ENCODE measurements at regions not wholly inside any gene's neighbourhood (a gene's known extent, or its start where the extent isn't known, plus 50 kb on each side); places are given as distances from the start of the nearest gene placed in this dataset.

DNA sequence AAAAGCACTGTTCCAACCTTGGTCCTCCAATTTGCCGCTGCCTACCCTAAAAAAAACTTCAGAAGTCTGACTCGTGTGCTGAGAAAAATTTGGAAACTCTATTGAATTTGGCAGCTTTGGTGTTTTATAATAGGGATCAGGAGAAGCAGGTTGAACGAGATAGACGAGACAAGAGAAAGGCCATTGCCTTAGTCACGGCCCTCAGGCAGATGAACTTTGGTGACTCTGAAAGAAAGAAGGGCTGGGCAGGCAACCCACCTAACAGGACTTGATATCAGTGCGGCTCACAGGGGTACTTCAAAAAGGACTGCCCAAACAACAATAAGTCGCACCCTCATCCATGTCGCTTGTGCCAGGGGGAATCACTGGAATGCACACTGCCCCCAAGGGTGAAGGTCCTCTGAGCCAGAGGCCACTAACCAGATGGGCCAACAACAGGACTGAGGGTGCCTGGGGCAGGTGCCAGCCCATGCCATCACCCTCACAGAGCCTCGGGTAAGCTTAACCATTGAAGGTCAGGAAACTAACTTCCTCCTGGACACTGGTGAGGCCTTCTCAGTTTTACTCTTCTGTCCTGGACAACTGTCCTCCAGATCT, 102.5 kb upstream of the SSTR1 start:
- H3K27me3 Mint-ChIP-seq (ENCODE audit: low read depth), result no peaks in the 10 kb centered on the region
- H3K4me3 Mint-ChIP-seq (ENCODE audit: unreplicated experiment), result no peak overlapping the region
- no peaks in the 10 kb centered on the region for H3K4me1 Mint-ChIP-seq (ENCODE audit: low read depth)
- DNase-seq (ENCODE audit: low spot score), result no peak
- no peak for TF ChIP-seq CTCF (IDR thresholded peaks at IDR 0.05)
- H3K27ac Mint-ChIP-seq (ENCODE audit: unreplicated experiment), result no peak overlapping the region
- H3K9me3 Mint-ChIP-seq (ENCODE audit: low read depth), result peaks cover 36% of the 10 kb centered on the region
- H3K36me3 Mint-ChIP-seq (ENCODE audit: low read depth), result no peaks in the 10 kb centered on the region

DNA sequence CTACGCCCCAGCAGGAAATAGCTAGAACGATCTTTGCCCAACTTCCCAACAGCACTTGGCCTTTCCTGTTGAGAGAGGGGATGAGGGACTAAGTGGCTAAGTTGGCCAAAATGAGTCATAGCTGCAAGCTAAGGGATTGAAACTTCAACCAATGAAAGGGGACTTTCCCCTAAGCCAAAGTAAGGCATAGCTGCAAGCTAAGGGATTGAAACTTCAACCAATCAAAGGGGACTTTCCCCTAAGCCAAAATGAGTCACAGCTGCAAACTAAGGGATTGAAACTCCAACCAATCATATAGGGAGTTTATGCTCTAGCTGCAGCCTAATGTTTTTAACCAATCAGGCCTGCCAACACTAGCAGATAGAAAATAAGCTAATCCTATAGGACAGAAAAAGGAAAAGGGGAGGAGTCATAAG, 100.5 kb upstream of the SSTR1 start:
- H3K27ac Mint-ChIP-seq (ENCODE audit: unreplicated experiment), result no peak overlapping the region
- no peak for TF ChIP-seq CTCF (IDR thresholded peaks at IDR 0.05)
- no peak for DNase-seq (ENCODE audit: low spot score)
- peaks cover 28% of the 10 kb centered on the region for H3K9me3 Mint-ChIP-seq (ENCODE audit: low read depth)
- H3K36me3 Mint-ChIP-seq (ENCODE audit: low read depth), result no peaks in the 10 kb centered on the region
- no peaks in the 10 kb centered on the region for H3K27me3 Mint-ChIP-seq (ENCODE audit: low read depth)
- H3K4me3 Mint-ChIP-seq (ENCODE audit: unreplicated experiment), result no peak overlapping the region
- H3K4me1 Mint-ChIP-seq (ENCODE audit: low read depth), result no peaks in the 10 kb centered on the region

DNA sequence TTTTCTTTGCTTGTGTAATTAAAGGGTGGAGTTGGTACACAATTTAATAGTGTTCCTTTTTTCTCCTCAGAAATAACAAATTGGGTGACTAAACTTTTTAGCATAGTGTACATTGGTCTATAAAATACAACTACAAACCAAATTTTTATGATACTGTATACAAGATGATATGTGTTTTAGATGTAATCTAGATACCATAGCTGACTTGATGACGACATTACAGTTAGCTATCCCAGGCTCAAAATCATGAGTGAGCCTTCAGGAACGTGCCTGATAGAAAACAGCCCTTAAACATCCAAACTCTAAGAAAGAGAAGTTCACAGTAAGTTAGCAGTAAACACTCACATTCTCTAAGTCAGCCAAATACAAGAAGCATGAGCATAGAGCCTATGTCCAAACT, 99.0 kb upstream of the SSTR1 start:
- H3K36me3 Mint-ChIP-seq (ENCODE audit: low read depth), result no peaks in the 10 kb centered on the region
- no peak for DNase-seq (ENCODE audit: low spot score)
- no peaks in the 10 kb centered on the region for H3K4me1 Mint-ChIP-seq (ENCODE audit: low read depth)
- no peak overlapping the region for H3K4me3 Mint-ChIP-seq (ENCODE audit: unreplicated experiment)
- no peak for TF ChIP-seq CTCF (IDR thresholded peaks at IDR 0.05)
- no peak overlapping the region for H3K27ac Mint-ChIP-seq (ENCODE audit: unreplicated experiment)
- H3K27me3 Mint-ChIP-seq (ENCODE audit: low read depth), result no peaks in the 10 kb centered on the region
- peaks cover 21% of the 10 kb centered on the region for H3K9me3 Mint-ChIP-seq (ENCODE audit: low read depth)

- peaks cover 14% of the 10 kb centered on the region for H3K9me3 Mint-ChIP-seq (ENCODE audit: low read depth)
- H3K27ac Mint-ChIP-seq (ENCODE audit: unreplicated experiment), result no peak overlapping the region
- H3K4me1 Mint-ChIP-seq (ENCODE audit: low read depth), result no peaks in the 10 kb centered on the region
- DNase-seq (ENCODE audit: low spot score), result no peak
- H3K27me3 Mint-ChIP-seq (ENCODE audit: low read depth), result no peaks in the 10 kb centered on the region
- TF ChIP-seq CTCF (IDR thresholded peaks at IDR 0.05), result no peak
- no peak overlapping the region for H3K4me3 Mint-ChIP-seq (ENCODE audit: unreplicated experiment)
- H3K36me3 Mint-ChIP-seq (ENCODE audit: low read depth), result no peaks in the 10 kb centered on the region
These were observed 97.4 kb upstream of the SSTR1 start for GRCh38 chr14:38110258-38110657.

GRCh38 chr14:38111046-38111445, 96.7 kb upstream of the SSTR1 start:
- H3K4me3 Mint-ChIP-seq (ENCODE audit: unreplicated experiment), result no peak overlapping the region
- DNase-seq (ENCODE audit: low spot score), result no peak
- H3K27ac Mint-ChIP-seq (ENCODE audit: unreplicated experiment), result no peak overlapping the region
- peaks cover 13% of the 10 kb centered on the region for H3K9me3 Mint-ChIP-seq (ENCODE audit: low read depth)
- H3K36me3 Mint-ChIP-seq (ENCODE audit: low read depth), result no peaks in the 10 kb centered on the region
- no peaks in the 10 kb centered on the region for H3K27me3 Mint-ChIP-seq (ENCODE audit: low read depth)
- TF ChIP-seq CTCF (IDR thresholded peaks at IDR 0.05), result no peak
- H3K4me1 Mint-ChIP-seq (ENCODE audit: low read depth), result no peaks in the 10 kb centered on the region
